H1 (cell line): ENCODE measurements at regions not wholly inside any gene's neighbourhood (a gene's known extent, or its start where the extent isn't known, plus 50 kb on each side); places are given as distances from the start of the nearest gene placed in this dataset.

Source experiments
- ASH2L ChIP-seq: fragments of 200-600, 300-600 bp; sonication (generic); IDR thresholded peaks from one replicate; pipeline ENCODE4 v1.7.1; 2017; ENCODE audit warnings: low read length
- EP300 ChIP-seq, 2 experiments: IDR thresholded peaks; 1 replicate in 1 of 2; 2 replicates in 1 of 2; pipeline ENCODE4 v1.6.1; 2011 to 2012; ENCODE audit warnings: low read depth in 2 of 2, low read length in 2 of 2, mild to moderate bottlenecking in 2 of 2, borderline replicate concordance in 1 of 2, inconsistent platforms in 1 of 2, moderate library complexity in 1 of 2
- FOSL1 ChIP-seq: IDR thresholded peaks from 2 replicates; pipeline ENCODE4 v1.6.1; 2011; ENCODE audit warnings: mild to moderate bottlenecking, low read depth, low read length, moderate library complexity; ENCODE audit not compliant: insufficient read depth
- HDAC2 ChIP-seq, 2 experiments: fragments of 300-600 bp in 1 of 2; sonication (generic) in 1 of 2; IDR thresholded peaks; 2 replicates each; pipeline ENCODE4 v1.6.1; 2011 to 2012; ENCODE audit warnings: low read depth in 2 of 2, low read length in 2 of 2, mild to moderate bottlenecking in 2 of 2, moderate library complexity in 2 of 2, borderline replicate concordance in 1 of 2, inconsistent platforms in 1 of 2
- PHF8 ChIP-seq: fragments of 200-600 bp; sonication (generic); conservative IDR thresholded peaks from 2 replicates; pipeline ENCODE4 v1.7.1; 2012; ENCODE audit warnings: low read depth, mild to moderate bottlenecking, inconsistent platforms, low read length, moderate library complexity
- SAP30 ChIP-seq: fragments of 300-600 bp; sonication (generic); IDR thresholded peaks from 2 replicates; pipeline ENCODE4 v1.7.1; 2012; ENCODE audit warnings: low read length, moderate library complexity, mild to moderate bottlenecking, inconsistent platforms; ENCODE audit not compliant: insufficient read depth, insufficient replicate concordance
- SIRT6 ChIP-seq: IDR thresholded peaks from one replicate; pipeline ENCODE4 v1.7.1; 2012; ENCODE audit warnings: low read length, inconsistent platforms
- TAF1 ChIP-seq: IDR thresholded peaks from 2 replicates; pipeline ENCODE4 v1.6.1; 2011; ENCODE audit warnings: mild to moderate bottlenecking, low read depth, low read length
- TAF7 ChIP-seq: optimal IDR thresholded peaks from 2 replicates; pipeline ENCODE3; 2011; ENCODE audit warnings: low read depth, mild to moderate bottlenecking, inconsistent platforms, low read length, moderate library complexity, borderline replicate concordance
- TF ChIP-seq, protein P1 (sequence below): IDR thresholded peaks from 2 replicates; pipeline ENCODE4 v1.6.1; 2011; ENCODE audit warnings: low read length, improper control_type of control experiment
- TF ChIP-seq, protein P2 (sequence below): IDR thresholded peaks from 2 replicates; pipeline ENCODE4 v1.6.1; 2011; ENCODE audit warnings: low read depth, mild to moderate bottlenecking, low read length; ENCODE audit not compliant: insufficient read depth
- TF ChIP-seq, protein P3 (sequence below): IDR thresholded peaks from 2 replicates; pipeline ENCODE4 v1.6.1; 2012; ENCODE audit warnings: low read length, inconsistent platforms
- TF ChIP-seq, protein P4 (sequence below): IDR thresholded peaks from 2 replicates; pipeline ENCODE4 v1.6.1; 2012; ENCODE audit warnings: inconsistent platforms

DNA sequence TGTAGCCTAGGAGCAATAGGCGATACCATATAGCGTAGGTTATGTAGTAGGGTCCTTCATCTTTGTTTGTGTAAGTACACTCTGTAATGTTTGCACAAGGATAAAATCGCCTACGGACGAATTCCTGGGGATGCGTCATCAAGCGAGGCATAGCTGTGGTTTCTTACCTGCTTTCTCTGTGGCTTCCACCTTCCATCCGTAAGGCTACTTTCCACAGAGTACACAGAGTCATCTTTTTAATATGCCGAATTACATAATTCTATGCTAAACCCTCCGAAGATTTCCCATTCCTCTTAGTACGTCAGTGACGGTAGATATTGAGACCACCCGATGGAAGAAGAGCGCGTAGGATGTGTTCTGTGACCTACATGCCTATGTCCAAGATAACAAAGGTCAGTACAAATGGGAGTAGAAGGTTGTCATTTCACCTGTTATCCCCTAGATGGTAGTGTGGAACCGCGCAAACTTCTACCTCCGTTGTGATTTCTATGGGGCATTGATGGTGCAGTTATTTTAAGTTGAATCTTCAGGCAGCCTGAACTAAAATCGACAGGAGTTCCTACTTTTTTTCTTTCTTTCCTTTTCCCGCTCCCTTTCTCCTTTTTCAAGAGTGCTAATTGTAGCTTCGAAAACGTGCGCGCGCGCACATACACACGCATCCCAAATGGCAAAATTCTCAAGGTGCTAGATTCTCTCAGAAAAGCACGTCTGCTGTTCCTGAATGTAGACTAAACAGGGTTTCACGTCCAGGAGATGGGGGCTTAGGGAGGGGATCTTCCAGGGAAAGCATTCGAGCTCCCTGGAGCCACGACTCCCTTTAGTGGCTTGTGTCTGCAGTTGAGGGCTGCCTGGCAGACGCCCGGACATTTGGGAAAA lies 111.7 kb upstream of the MBL2 start (continued):
- TF ChIP-seq TAF7 (peak; percentile 68), SIRT6 (no peak), PHF8 (no peak), HDAC2 (IDR thresholded peaks at IDR 0.05; ENCODE audit: borderline replicate concordance in 1 of 2, low read depth in 2 of 2, low read length in 2 of 2) (peak in 1 of 2 experiments; percentile 65; a peak in 1 of 4 replicates), EP300 (IDR thresholded peaks at IDR 0.05; ENCODE audit: borderline replicate concordance in 1 of 2, low read depth in 2 of 2, low read length in 2 of 2) (no peak), SAP30 (no peak), FOSL1 (no peak), ASH2L (peak; percentile 63), TAF1 (no peak)
- TF ChIP-seq, protein P1, sequence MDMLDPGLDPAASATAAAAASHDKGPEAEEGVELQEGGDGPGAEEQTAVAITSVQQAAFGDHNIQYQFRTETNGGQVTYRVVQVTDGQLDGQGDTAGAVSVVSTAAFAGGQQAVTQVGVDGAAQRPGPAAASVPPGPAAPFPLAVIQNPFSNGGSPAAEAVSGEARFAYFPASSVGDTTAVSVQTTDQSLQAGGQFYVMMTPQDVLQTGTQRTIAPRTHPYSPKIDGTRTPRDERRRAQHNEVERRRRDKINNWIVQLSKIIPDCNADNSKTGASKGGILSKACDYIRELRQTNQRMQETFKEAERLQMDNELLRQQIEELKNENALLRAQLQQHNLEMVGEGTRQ = no peak
- TF ChIP-seq, protein P2, sequence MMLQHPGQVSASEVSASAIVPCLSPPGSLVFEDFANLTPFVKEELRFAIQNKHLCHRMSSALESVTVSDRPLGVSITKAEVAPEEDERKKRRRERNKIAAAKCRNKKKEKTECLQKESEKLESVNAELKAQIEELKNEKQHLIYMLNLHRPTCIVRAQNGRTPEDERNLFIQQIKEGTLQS = no peak
- TF ChIP-seq, protein P3, sequence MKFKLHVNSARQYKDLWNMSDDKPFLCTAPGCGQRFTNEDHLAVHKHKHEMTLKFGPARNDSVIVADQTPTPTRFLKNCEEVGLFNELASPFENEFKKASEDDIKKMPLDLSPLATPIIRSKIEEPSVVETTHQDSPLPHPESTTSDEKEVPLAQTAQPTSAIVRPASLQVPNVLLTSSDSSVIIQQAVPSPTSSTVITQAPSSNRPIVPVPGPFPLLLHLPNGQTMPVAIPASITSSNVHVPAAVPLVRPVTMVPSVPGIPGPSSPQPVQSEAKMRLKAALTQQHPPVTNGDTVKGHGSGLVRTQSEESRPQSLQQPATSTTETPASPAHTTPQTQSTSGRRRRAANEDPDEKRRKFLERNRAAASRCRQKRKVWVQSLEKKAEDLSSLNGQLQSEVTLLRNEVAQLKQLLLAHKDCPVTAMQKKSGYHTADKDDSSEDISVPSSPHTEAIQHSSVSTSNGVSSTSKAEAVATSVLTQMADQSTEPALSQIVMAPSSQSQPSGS = peak; percentile 71; the same call in 1 of the 2 replicates
- TF ChIP-seq, protein P4, sequence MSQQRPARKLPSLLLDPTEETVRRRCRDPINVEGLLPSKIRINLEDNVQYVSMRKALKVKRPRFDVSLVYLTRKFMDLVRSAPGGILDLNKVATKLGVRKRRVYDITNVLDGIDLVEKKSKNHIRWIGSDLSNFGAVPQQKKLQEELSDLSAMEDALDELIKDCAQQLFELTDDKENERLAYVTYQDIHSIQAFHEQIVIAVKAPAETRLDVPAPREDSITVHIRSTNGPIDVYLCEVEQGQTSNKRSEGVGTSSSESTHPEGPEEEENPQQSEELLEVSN = peak; percentile 86
- TF ChIP-seq, all 59 proteins: peak for 9
